ENCODE measurements at regions not wholly inside any gene's neighbourhood (a gene's known extent, or its start where the extent isn't known, plus 50 kb on each side); places are given as distances from the start of the nearest gene placed in this dataset.
A peak's percentile ranks its signal among the peaks of the same experiment; 100 is the strongest.

GRCh38 chr2:9763356-9764152 lies 79.7 kb upstream of the TAF1B start:
- intact Hi-C loops (cut with DNase I, micrococcal nuclease) = no loop called here
- no peaks in the 10 kb centered on the region for H3K36me3 ChIP-seq (ENCODE audit: low read depth)
- no peak overlapping the region for H3K4me3 ChIP-seq
- no peak for TF ChIP-seq CTCF (IDR thresholded peaks at IDR 0.05)
- ATAC-seq (no peak), DNase-seq (no peak)
- H3K4me1 ChIP-seq (ENCODE audit: low read depth) = peaks cover 2% of the 10 kb centered on the region
- H3K9me3 ChIP-seq = no peaks in the 10 kb centered on the region

DNA sequence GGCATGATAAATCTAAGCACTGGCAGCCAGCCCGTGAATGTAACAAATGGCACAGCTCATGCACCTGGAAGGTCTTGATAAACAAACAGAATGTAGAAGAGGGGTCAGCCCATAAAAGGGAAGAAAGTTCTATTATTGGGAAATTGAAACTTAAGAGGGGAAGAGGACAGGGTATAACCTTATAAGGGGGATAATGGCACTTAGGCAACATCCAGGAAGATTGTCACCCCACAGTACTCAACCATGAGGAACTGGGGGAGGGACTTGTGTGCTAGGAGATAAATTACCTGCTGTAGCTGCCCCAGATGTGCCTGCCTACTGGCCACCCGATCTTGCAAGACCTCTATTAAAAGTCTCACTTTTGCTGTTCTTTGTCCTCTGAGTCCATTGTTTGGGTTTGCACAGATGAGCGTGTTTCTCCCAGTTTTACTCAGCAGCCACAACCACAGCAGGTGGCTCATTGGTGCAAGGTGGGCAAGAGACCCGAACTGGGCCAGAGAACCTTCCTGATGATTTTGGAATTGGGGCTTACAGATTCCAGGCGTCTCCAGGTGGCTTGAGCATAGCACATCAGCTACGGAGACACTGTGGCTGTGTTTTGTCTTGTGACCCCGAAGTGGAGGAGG lies 79.0 kb upstream of the TAF1B start:
- H3K4me3 ChIP-seq = no peak overlapping the region
- H3K4me1 ChIP-seq (ENCODE audit: low read depth) = peaks cover 4% of the 10 kb centered on the region
- no peak for DNase-seq
- H3K36me3 ChIP-seq (ENCODE audit: low read depth) = no peaks in the 10 kb centered on the region
- no peak for TF ChIP-seq CTCF (IDR thresholded peaks at IDR 0.05)
- intact Hi-C loops (cut with DNase I, micrococcal nuclease) = no loop called here
- H3K9me3 ChIP-seq = no peaks in the 10 kb centered on the region
- no peak for ATAC-seq

DNA sequence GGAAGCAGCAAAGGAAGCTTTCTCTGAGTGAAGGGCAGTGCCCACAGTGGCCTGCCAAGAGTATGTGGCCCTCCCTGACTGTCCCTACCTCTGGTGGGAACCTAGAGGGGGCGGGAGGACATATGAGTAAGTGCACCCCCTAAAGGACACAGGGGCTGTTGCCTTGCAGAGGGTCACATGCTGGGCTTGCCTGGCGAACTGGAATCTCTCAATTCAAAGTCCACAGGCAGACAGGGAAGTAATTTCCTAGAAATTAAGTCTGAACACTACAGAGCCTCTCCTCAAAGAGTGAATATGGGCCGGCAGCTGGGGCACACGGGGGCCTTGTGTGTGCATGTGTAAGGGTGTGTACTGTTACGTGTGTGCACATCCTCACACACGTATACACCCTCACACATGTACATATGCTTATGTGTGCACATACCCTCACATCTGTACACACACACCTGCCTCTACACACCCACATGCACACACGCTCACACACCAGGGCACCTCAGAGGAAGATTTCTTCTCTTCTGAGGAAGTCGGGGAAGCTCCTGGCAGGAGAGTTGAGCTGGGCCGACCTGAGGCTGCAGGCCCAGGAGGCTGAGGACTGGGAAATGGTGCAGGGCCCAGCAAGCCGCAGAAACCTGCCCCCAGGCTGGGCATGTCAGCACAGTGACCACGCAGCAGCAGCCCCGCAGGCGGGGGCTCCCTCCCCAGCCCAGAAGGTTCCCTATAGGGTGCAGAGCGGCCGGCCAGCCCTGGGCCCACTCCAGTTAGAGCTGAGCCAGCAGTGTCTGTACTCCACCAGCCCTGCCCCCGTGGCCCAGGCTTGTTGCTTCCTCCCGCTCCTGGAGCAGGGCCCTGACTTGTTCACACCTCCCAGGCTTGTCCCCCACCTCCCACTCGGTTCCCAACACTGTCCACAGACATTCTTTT lies 77.4 kb upstream of the TAF1B start:
- intact Hi-C loops (cut with DNase I, micrococcal nuclease) = no loop called here
- ATAC-seq = peak; percentile 55
- Histone ChIP-seq H3K9me3 (no peaks in the 10 kb centered on the region), H3K36me3 (ENCODE audit: low read depth) (no peaks in the 10 kb centered on the region), H3K4me3 (no peak overlapping the region), H3K4me1 (ENCODE audit: low read depth) (peaks cover 6% of the 10 kb centered on the region)
- TF ChIP-seq CTCF (IDR thresholded peaks at IDR 0.05) = no peak
- DNase-seq = peak in 1 of 3 donors; percentile 53

- H3K36me3 ChIP-seq (ENCODE audit: low read depth) = no peaks in the 10 kb centered on the region
- H3K4me3 ChIP-seq = no peak overlapping the region
- ATAC-seq = no peak
- intact Hi-C loops (cut with DNase I, micrococcal nuclease) = no loop called here
- H3K9me3 ChIP-seq = no peaks in the 10 kb centered on the region
- DNase-seq = no peak
- peaks cover 6% of the 10 kb centered on the region for H3K4me1 ChIP-seq (ENCODE audit: low read depth)
- no peak for TF ChIP-seq CTCF (IDR thresholded peaks at IDR 0.05)
Observed at GRCh38 chr2:9767656-9768281, 75.5 kb upstream of the TAF1B start.

DNA sequence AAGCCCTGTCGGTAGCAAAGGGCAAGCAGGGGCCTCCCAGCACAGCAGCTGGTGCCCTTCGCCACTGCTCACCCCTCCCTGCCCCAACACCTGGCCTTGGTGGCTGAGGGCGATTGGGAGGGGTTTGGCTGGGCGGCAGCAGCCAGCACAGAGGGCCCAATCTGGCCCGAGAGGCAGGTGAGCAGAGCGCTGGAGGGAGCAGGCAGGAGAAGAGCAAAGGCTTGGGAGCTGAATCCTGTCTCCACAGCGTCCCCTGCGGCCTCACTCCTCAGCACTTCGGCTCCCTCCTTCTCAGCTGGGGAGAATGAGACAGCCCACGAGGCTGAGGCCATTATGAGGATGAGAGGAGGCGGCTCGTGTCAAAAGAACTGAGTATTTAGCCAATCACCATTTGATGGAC lies 74.9 kb upstream of the TAF1B start:
- no peaks in the 10 kb centered on the region for H3K9me3 ChIP-seq
- H3K4me3 ChIP-seq = no peak overlapping the region
- ATAC-seq (peak; percentile 79), DNase-seq (peak in 2 of 3 donors; percentile 66 to 71)
- intact Hi-C loops (cut with DNase I, micrococcal nuclease) = no loop called here
- no peaks in the 10 kb centered on the region for H3K36me3 ChIP-seq (ENCODE audit: low read depth)
- peaks cover 6% of the 10 kb centered on the region for H3K4me1 ChIP-seq (ENCODE audit: low read depth)
- no peak for TF ChIP-seq CTCF (IDR thresholded peaks at IDR 0.05)

Measured in mucosa of descending colon (tissue), 3 donors.